ENCODE measurements at regions not wholly inside any gene's neighbourhood (a gene's known extent, or its start where the extent isn't known, plus 50 kb on each side); places are given as distances from the start of the nearest gene placed in this dataset.

DNA sequence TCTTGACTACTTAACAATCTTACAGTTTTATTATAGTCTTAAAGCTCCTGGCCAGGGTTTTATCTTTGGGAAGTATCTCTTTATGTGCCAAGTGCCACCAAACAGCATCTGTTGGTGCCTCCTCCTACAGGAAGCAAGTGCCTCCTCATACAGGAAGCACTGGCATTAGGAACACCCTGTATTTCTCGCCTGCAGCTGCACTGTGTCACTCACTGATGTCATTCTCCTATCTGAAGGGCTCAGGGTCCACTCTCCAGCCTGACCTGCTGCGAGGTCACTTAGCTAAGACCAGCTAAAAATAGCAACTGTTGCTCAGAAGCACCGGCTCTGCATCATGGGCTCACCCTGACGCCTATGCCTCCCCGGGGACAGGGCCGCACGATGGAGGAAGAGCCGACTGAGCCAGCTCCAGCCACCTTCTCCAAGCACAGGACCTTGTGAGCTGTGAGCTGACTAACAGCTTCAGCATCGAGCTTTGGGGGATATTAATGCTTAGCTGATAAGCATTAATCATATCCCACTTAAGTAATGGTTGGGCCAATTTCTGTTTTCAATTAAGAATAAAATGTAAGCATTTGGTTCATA, 66.3 kb upstream of the CD93 start:
- DNase-seq (peak; percentile 88), ATAC-seq (ENCODE audit: low read depth) (peak; percentile 50)
- no peaks in the 10 kb centered on the region for H4K20me1 ChIP-seq (ENCODE audit: insufficient read depth, low read length)
- peak overlapping the region; percentile 5 to 34; a peak in 3 of 4 replicates for H4K8ac ChIP-seq (ENCODE audit: low read depth in 2 of 2, low read length in 2 of 2)
- no peak overlapping the region for H3K18ac ChIP-seq (ENCODE audit: low read depth, low read length)
- in situ Hi-C loops (cut with MboI; ENCODE audit: low sequenced_read_pairs) (no loop called here), intact Hi-C loops (cut with micrococcal nuclease) (no loop called here), dilution Hi-C loops (cut with HindIII; ENCODE audit: low sequenced_read_pairs, unreplicated experiment) (no loop called here)
- no peaks in the 10 kb centered on the region for H3K79me1 ChIP-seq (ENCODE audit: low read depth in 1 of 2, low read length in 2 of 2)
- WGBS, 2 experiments (ENCODE audit: extremely low coverage in 2 of 2, insufficient read length in 1 of 2): no CpG with 5 or more reads among the region's 9 CpGs
- H3K56ac ChIP-seq (ENCODE audit: extremely low read depth, insufficient read depth, low read length): no peak overlapping the region
- H4K5ac ChIP-seq (ENCODE audit: low read depth, low read length): no peak overlapping the region
- BruUV-seq (replicated peaks): no TSS peak
- peak overlapping the region; percentile 64 for H2BK120ac ChIP-seq (ENCODE audit: low read depth, low read length)
- H3K14ac ChIP-seq (replicated peaks; ENCODE audit: low read depth, low read length): 0 out of 2 replicates have a peak overlapping the region, but pooled peaks have one; percentile 8
- H2AK9ac ChIP-seq (replicated peaks; ENCODE audit: low read depth, low read length, poor library complexity): no peak overlapping the region
- H4K91ac ChIP-seq (ENCODE audit: insufficient read depth, low read depth, low read length): no peak overlapping the region; the same call in 1 of the 2 replicates
- no peaks in the 10 kb centered on the region for H3K27me3 ChIP-seq (ENCODE audit: control insufficient read depth, insufficient read depth, low read length)
- H2AFZ ChIP-seq (replicated peaks; ENCODE audit: low read length, poor library complexity): peak overlapping the region; percentile 77
- peak overlapping the region; percentile 37; the same call in 1 of the 2 replicates for H3K23ac ChIP-seq (ENCODE audit: low read depth, low read length)
- peaks cover 43% of the 10 kb centered on the region for H3K9me1 ChIP-seq (ENCODE audit: insufficient read depth, low read length)
- H3K9me3 ChIP-seq (ENCODE audit: control insufficient read depth, insufficient read depth, low read length): no peaks in the 10 kb centered on the region
- H3K36me3 ChIP-seq (ENCODE audit: control insufficient read depth, insufficient read depth, low read length): no peaks in the 10 kb centered on the region
- ChIA-PET POLR2A (ENCODE audit: unreplicated experiment) (interaction anchor here (0.6 kb wide), 1 partner anchor 198 kb away, joined by 3 read pairs; the partner anchor contains the start of gene NXT1), CTCF (interaction anchor here (1.0 to 1.3 kb wide), 2 partner anchors 53 to 83 kb away, joined by 3 to 5 read pairs; no protein-coding TSS in a partner anchor)
- peak; percentile 50; the same call in 1 of the 2 replicates for TF ChIP-seq CEBPB (IDR thresholded peaks at IDR 0.05; ENCODE audit: low read depth, low read length)
- TF ChIP-seq, protein P1, sequence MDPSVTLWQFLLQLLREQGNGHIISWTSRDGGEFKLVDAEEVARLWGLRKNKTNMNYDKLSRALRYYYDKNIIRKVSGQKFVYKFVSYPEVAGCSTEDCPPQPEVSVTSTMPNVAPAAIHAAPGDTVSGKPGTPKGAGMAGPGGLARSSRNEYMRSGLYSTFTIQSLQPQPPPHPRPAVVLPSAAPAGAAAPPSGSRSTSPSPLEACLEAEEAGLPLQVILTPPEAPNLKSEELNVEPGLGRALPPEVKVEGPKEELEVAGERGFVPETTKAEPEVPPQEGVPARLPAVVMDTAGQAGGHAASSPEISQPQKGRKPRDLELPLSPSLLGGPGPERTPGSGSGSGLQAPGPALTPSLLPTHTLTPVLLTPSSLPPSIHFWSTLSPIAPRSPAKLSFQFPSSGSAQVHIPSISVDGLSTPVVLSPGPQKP (IDR thresholded peaks at IDR 0.05; ENCODE audit: borderline replicate concordance, low read depth, low read length): no peak
- TF ChIP-seq RCOR1 (IDR thresholded peaks at IDR 0.05; ENCODE audit: insufficient replicate concordance, low read length): peak; percentile 71
- 0 out of 2 replicates have a peak, but pooled peaks have one; percentile 20 for TF ChIP-seq MXI1 (IDR thresholded peaks at IDR 0.05; ENCODE audit: borderline replicate concordance, low read depth, low read length)
- peak; percentile 46; the same call in 1 of the 2 replicates for TF ChIP-seq MAZ (IDR thresholded peaks at IDR 0.05; ENCODE audit: borderline replicate concordance, low read depth, low read length)
- TF ChIP-seq FOS (IDR thresholded peaks at IDR 0.05; ENCODE audit: low read depth, low read length): peak; percentile 57; the same call in 1 of the 2 replicates
- peaks cover 41% of the 10 kb centered on the region for H3K4me1 ChIP-seq (ENCODE audit: control insufficient read depth, insufficient read depth, low read length)
- H3K4me3 ChIP-seq (ENCODE audit: insufficient read depth, low read depth, low read length): no peak overlapping the region
- H2AK5ac ChIP-seq (ENCODE audit: low read depth, low read length): peak overlapping the region; percentile 31; the same call in 1 of the 2 replicates
- peak overlapping the region; percentile 27 for H2BK5ac ChIP-seq (ENCODE audit: low read depth, low read length, poor library complexity, severe bottlenecking)
- H3K4ac ChIP-seq (ENCODE audit: low read depth, low read length): peak overlapping the region; percentile 58
- H3K27ac ChIP-seq (ENCODE audit: insufficient read depth, low read length): peak overlapping the region; percentile 12; the same call in 1 of the 2 replicates
- H3K4me2 ChIP-seq (ENCODE audit: low read depth, low read length): peak overlapping the region; percentile 23
- H2BK15ac ChIP-seq (ENCODE audit: low read depth, low read length): no peak overlapping the region
- peak overlapping the region; percentile 54 for H2BK20ac ChIP-seq (ENCODE audit: low read depth, low read length)
- H3K9ac ChIP-seq (ENCODE audit: low read depth, low read length): no peak overlapping the region
